ENCODE measurements at regions not wholly inside any gene's neighbourhood (a gene's known extent, or its start where the extent isn't known, plus 50 kb on each side); places are given as distances from the start of the nearest gene placed in this dataset.

- no CpG with 5 or more reads among the region's 4 CpGs for WGBS (ENCODE audit: extremely low coverage, insufficient coverage, low lambda C conversion rate)
- Histone ChIP-seq H2BK120ac (ENCODE audit: low read depth, low read length) (no peak overlapping the region), H3K56ac (ENCODE audit: low read length) (no peak overlapping the region), H3K27me3 (ENCODE audit: insufficient read depth, low read length, poor library complexity) (no peaks in the 10 kb centered on the region), H2BK15ac (replicated peaks; ENCODE audit: low read depth) (no peak overlapping the region), H3K4ac (ENCODE audit: low read depth, low read length) (no peak overlapping the region), H4K5ac (ENCODE audit: low read length) (no peak overlapping the region), H3K79me1 (ENCODE audit: low read length) (no peaks in the 10 kb centered on the region), H4K8ac (ENCODE audit: low read depth, low read length) (no peak overlapping the region), H3K4me3 (ENCODE audit: low read length) (no peak overlapping the region), H3K9ac (ENCODE audit: low read length) (no peak overlapping the region), H2AK5ac (ENCODE audit: low read length) (no peak overlapping the region), H3K18ac (ENCODE audit: low read length) (no peak overlapping the region), H2BK5ac (ENCODE audit: low read length) (no peak overlapping the region), H3K4me2 (ENCODE audit: low read length) (no peak overlapping the region), H3K79me2 (ENCODE audit: control insufficient read depth, insufficient read depth, low read length) (no peaks in the 10 kb centered on the region), H3K23ac (ENCODE audit: low read length) (no peak overlapping the region), H3K27ac (ENCODE audit: low read depth, low read length) (no peak overlapping the region), H3K36me3 (ENCODE audit: control insufficient read depth, insufficient read depth, low read length) (no peaks in the 10 kb centered on the region), H3K4me1 (ENCODE audit: control insufficient read depth, low read depth, low read length) (no peaks in the 10 kb centered on the region)
- no peak for DNase-seq
Observed at GRCh38 chr14:65941091-65941490, 528.6 kb downstream of the FUT8 start.

- Histone ChIP-seq H2BK5ac (ENCODE audit: low read length) (no peak overlapping the region), H3K79me1 (ENCODE audit: low read length) (no peaks in the 10 kb centered on the region), H3K27ac (ENCODE audit: low read depth, low read length) (no peak overlapping the region), H3K79me2 (ENCODE audit: control insufficient read depth, insufficient read depth, low read length) (no peaks in the 10 kb centered on the region), H3K27me3 (ENCODE audit: insufficient read depth, low read length, poor library complexity) (no peaks in the 10 kb centered on the region), H3K4me1 (ENCODE audit: control insufficient read depth, low read depth, low read length) (no peaks in the 10 kb centered on the region), H3K4ac (ENCODE audit: low read depth, low read length) (no peak overlapping the region), H4K8ac (ENCODE audit: low read depth, low read length) (no peak overlapping the region), H3K56ac (ENCODE audit: low read length) (no peak overlapping the region), H2AK5ac (ENCODE audit: low read length) (no peak overlapping the region), H3K4me2 (ENCODE audit: low read length) (no peak overlapping the region), H3K36me3 (ENCODE audit: control insufficient read depth, insufficient read depth, low read length) (no peaks in the 10 kb centered on the region), H3K23ac (ENCODE audit: low read length) (no peak overlapping the region), H2BK15ac (replicated peaks; ENCODE audit: low read depth) (no peak overlapping the region), H2BK120ac (ENCODE audit: low read depth, low read length) (no peak overlapping the region), H3K9ac (ENCODE audit: low read length) (no peak overlapping the region), H4K5ac (ENCODE audit: low read length) (no peak overlapping the region), H3K4me3 (ENCODE audit: low read length) (no peak overlapping the region), H3K18ac (ENCODE audit: low read length) (no peak overlapping the region)
- no peak for DNase-seq
Observed at GRCh38 chr14:65943150-65943549, 530.6 kb downstream of the FUT8 start.

- Histone ChIP-seq H2BK120ac (ENCODE audit: low read depth, low read length) (no peak overlapping the region), H3K27ac (ENCODE audit: low read depth, low read length) (no peak overlapping the region), H3K79me1 (ENCODE audit: low read length) (no peaks in the 10 kb centered on the region), H4K8ac (ENCODE audit: low read depth, low read length) (no peak overlapping the region), H3K36me3 (ENCODE audit: control insufficient read depth, insufficient read depth, low read length) (no peaks in the 10 kb centered on the region), H3K9ac (ENCODE audit: low read length) (no peak overlapping the region), H3K4me2 (ENCODE audit: low read length) (no peak overlapping the region), H3K27me3 (ENCODE audit: insufficient read depth, low read length, poor library complexity) (no peaks in the 10 kb centered on the region), H3K79me2 (ENCODE audit: control insufficient read depth, insufficient read depth, low read length) (no peaks in the 10 kb centered on the region), H2BK5ac (ENCODE audit: low read length) (no peak overlapping the region), H3K4ac (ENCODE audit: low read depth, low read length) (no peak overlapping the region), H3K18ac (ENCODE audit: low read length) (no peak overlapping the region), H3K23ac (ENCODE audit: low read length) (no peak overlapping the region), H3K4me1 (ENCODE audit: control insufficient read depth, low read depth, low read length) (peaks cover 4% of the 10 kb centered on the region), H4K5ac (ENCODE audit: low read length) (no peak overlapping the region), H3K4me3 (ENCODE audit: low read length) (no peak overlapping the region), H2BK15ac (replicated peaks; ENCODE audit: low read depth) (no peak overlapping the region), H2AK5ac (ENCODE audit: low read length) (no peak overlapping the region), H3K56ac (ENCODE audit: low read length) (no peak overlapping the region)
- WGBS (ENCODE audit: extremely low coverage, insufficient coverage, low lambda C conversion rate) = no CpG with 5 or more reads among the region's 5 CpGs
- DNase-seq = peak; percentile 58
Observed at GRCh38 chr14:65943916-65944410, 531.4 kb downstream of the FUT8 start.

GRCh38 chr14:65945327-65945726 lies 532.8 kb downstream of the FUT8 start:
- H3K36me3 ChIP-seq (ENCODE audit: control insufficient read depth, insufficient read depth, low read length) = no peaks in the 10 kb centered on the region
- H3K27me3 ChIP-seq (ENCODE audit: insufficient read depth, low read length, poor library complexity) = no peaks in the 10 kb centered on the region
- no peak overlapping the region for H3K4ac ChIP-seq (ENCODE audit: low read depth, low read length)
- peaks cover 5% of the 10 kb centered on the region for H3K4me1 ChIP-seq (ENCODE audit: control insufficient read depth, low read depth, low read length)
- no peak overlapping the region for H3K18ac ChIP-seq (ENCODE audit: low read length)
- no peak overlapping the region for H3K4me2 ChIP-seq (ENCODE audit: low read length)
- no peak overlapping the region for H4K8ac ChIP-seq (ENCODE audit: low read depth, low read length)
- H3K27ac ChIP-seq (ENCODE audit: low read depth, low read length) = no peak overlapping the region
- H2AK5ac ChIP-seq (ENCODE audit: low read length) = no peak overlapping the region
- no peak overlapping the region for H3K23ac ChIP-seq (ENCODE audit: low read length)
- no peaks in the 10 kb centered on the region for H3K79me2 ChIP-seq (ENCODE audit: control insufficient read depth, insufficient read depth, low read length)
- no peak overlapping the region for H2BK15ac ChIP-seq (replicated peaks; ENCODE audit: low read depth)
- no peak overlapping the region for H4K5ac ChIP-seq (ENCODE audit: low read length)
- H2BK5ac ChIP-seq (ENCODE audit: low read length) = no peak overlapping the region
- no peak overlapping the region for H3K9ac ChIP-seq (ENCODE audit: low read length)
- H3K79me1 ChIP-seq (ENCODE audit: low read length) = no peaks in the 10 kb centered on the region
- no peak overlapping the region for H3K4me3 ChIP-seq (ENCODE audit: low read length)
- no peak overlapping the region for H2BK120ac ChIP-seq (ENCODE audit: low read depth, low read length)
- H3K56ac ChIP-seq (ENCODE audit: low read length) = no peak overlapping the region
- no CpG with 5 or more reads among the region's 3 CpGs for WGBS (ENCODE audit: extremely low coverage, insufficient coverage, low lambda C conversion rate)
- DNase-seq = peak; percentile 77

DNA sequence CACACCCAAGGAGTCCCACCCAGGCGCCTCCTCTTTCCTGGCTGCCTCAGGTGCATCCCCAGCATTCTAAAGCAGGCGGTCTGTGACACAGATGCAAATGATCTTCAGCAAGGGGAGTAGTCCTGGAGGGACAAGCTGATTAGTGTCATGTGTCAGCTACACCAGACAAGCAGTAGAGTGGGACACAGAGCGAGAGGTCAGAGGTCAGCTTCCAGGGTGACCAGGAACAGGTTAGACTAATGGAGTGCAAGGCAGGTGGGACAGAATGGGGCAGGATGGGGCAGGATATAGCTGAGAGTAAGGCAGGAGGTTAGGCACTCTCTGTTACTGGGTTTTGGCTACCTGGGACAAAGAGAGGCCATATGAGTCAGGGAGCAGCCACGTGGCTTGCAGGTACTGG lies 534.0 kb downstream of the FUT8 start:
- H3K23ac ChIP-seq (ENCODE audit: low read length) = no peak overlapping the region
- no peak overlapping the region for H3K56ac ChIP-seq (ENCODE audit: low read length)
- H3K18ac ChIP-seq (ENCODE audit: low read length) = no peak overlapping the region
- DNase-seq = peak; percentile 16
- H4K8ac ChIP-seq (ENCODE audit: low read depth, low read length) = no peak overlapping the region
- H2BK5ac ChIP-seq (ENCODE audit: low read length) = no peak overlapping the region
- no peak overlapping the region for H4K5ac ChIP-seq (ENCODE audit: low read length)
- no peak overlapping the region for H3K9ac ChIP-seq (ENCODE audit: low read length)
- no peak overlapping the region for H3K27ac ChIP-seq (ENCODE audit: low read depth, low read length)
- H3K4me1 ChIP-seq (ENCODE audit: control insufficient read depth, low read depth, low read length) = peaks cover 5% of the 10 kb centered on the region
- H2AK5ac ChIP-seq (ENCODE audit: low read length) = peak overlapping the region; percentile 68
- H2BK120ac ChIP-seq (ENCODE audit: low read depth, low read length) = no peak overlapping the region
- no peak overlapping the region for H3K4ac ChIP-seq (ENCODE audit: low read depth, low read length)
- H3K36me3 ChIP-seq (ENCODE audit: control insufficient read depth, insufficient read depth, low read length) = no peaks in the 10 kb centered on the region
- WGBS (ENCODE audit: extremely low coverage, insufficient coverage, low lambda C conversion rate) = no CpG with 5 or more reads among the region's 4 CpGs
- no peak overlapping the region for H2BK15ac ChIP-seq (replicated peaks; ENCODE audit: low read depth)
- H3K4me2 ChIP-seq (ENCODE audit: low read length) = no peak overlapping the region
- H3K79me1 ChIP-seq (ENCODE audit: low read length) = no peaks in the 10 kb centered on the region
- no peak overlapping the region for H3K4me3 ChIP-seq (ENCODE audit: low read length)
- H3K27me3 ChIP-seq (ENCODE audit: insufficient read depth, low read length, poor library complexity) = no peaks in the 10 kb centered on the region
- no peaks in the 10 kb centered on the region for H3K79me2 ChIP-seq (ENCODE audit: control insufficient read depth, insufficient read depth, low read length)

GRCh38 chr14:65948302-65948701 lies 535.8 kb downstream of the FUT8 start:
- no peaks in the 10 kb centered on the region for H3K36me3 ChIP-seq (ENCODE audit: control insufficient read depth, insufficient read depth, low read length)
- no peak overlapping the region for H2BK120ac ChIP-seq (ENCODE audit: low read depth, low read length)
- H3K79me2 ChIP-seq (ENCODE audit: control insufficient read depth, insufficient read depth, low read length) = no peaks in the 10 kb centered on the region
- no CpG with 5 or more reads among the region's 8 CpGs for WGBS (ENCODE audit: extremely low coverage, insufficient coverage, low lambda C conversion rate)
- no peaks in the 10 kb centered on the region for H3K27me3 ChIP-seq (ENCODE audit: insufficient read depth, low read length, poor library complexity)
- no peak overlapping the region for H3K4ac ChIP-seq (ENCODE audit: low read depth, low read length)
- peaks cover 5% of the 10 kb centered on the region for H3K4me1 ChIP-seq (ENCODE audit: control insufficient read depth, low read depth, low read length)
- no peak overlapping the region for H3K4me2 ChIP-seq (ENCODE audit: low read length)
- H2BK5ac ChIP-seq (ENCODE audit: low read length) = no peak overlapping the region
- DNase-seq = peak; percentile 74
- no peak overlapping the region for H2BK15ac ChIP-seq (replicated peaks; ENCODE audit: low read depth)
- no peak overlapping the region for H2AK5ac ChIP-seq (ENCODE audit: low read length)
- no peak overlapping the region for H3K18ac ChIP-seq (ENCODE audit: low read length)
- no peak overlapping the region for H3K4me3 ChIP-seq (ENCODE audit: low read length)
- H3K27ac ChIP-seq (ENCODE audit: low read depth, low read length) = no peak overlapping the region
- no peak overlapping the region for H3K9ac ChIP-seq (ENCODE audit: low read length)
- H4K8ac ChIP-seq (ENCODE audit: low read depth, low read length) = no peak overlapping the region
- H3K56ac ChIP-seq (ENCODE audit: low read length) = peak overlapping the region; percentile 25
- H3K79me1 ChIP-seq (ENCODE audit: low read length) = no peaks in the 10 kb centered on the region
- peak overlapping the region; percentile 24 for H3K23ac ChIP-seq (ENCODE audit: low read length)
- no peak overlapping the region for H4K5ac ChIP-seq (ENCODE audit: low read length)

Measured in mesendoderm (in vitro differentiated cells).